ENCODE measurements at regions not wholly inside any gene's neighbourhood (a gene's known extent, or its start where the extent isn't known, plus 50 kb on each side); places are given as distances from the start of the nearest gene placed in this dataset.

DNA sequence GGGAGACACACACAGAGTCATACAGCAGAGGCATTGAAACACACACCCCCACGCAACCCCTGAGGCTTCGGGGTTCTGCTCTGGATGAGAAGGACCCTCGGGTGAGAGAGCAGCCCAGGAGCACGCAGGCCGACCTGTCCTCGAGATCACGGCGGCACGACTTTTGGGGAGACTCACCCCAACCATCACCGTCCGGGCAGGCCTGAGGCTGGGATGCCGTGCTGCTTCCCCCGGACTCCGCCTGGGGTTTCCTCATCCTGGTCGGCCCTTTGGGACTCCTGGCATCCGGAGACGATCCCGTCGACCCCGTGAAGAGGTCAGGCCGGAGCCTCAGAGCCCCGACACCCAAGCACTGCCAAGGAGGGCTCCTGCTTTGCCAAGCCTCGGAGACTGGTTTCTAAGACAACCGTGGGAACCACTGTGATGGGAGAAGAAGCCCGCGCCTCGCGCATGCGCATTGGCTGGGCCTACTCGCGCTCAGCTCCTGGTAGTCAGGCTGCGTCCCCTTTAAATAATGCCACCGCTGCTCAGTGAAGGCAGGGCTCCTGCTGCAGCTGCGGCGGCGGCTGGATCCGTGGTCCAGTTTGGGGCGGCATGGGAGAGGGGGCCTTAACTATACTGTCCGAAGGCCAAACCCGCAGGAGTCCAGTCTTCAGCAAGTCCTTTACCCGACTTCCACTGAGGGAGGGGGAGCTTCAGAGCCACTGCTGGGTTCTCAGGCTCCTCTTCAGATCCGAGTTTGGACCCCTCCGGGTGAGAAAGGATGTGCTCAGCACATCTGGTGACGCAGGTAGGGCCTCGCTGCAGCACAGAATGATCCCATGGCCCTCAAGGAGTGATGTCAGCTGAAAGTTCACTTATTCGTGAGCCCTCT is 171.4 kb upstream of the ZNF337 start:
- TF ChIP-seq EZH2 (IDR thresholded peaks at IDR 0.05; ENCODE audit: insufficient read depth, poor library complexity, severe bottlenecking) (no peak), EZH2phosphoT487 (IDR thresholded peaks at IDR 0.05; ENCODE audit: insufficient read depth, low read depth) (no peak)

Measured in GM23248 (cell line).